ENCODE measurements at regions not wholly inside any gene's neighbourhood (a gene's known extent, or its start where the extent isn't known, plus 50 kb on each side); places are given as distances from the start of the nearest gene placed in this dataset.
A peak's percentile ranks its signal among the peaks of the same experiment; 100 is the strongest.

- H3K27me3 ChIP-seq (replicated peaks; ENCODE audit: control insufficient read depth, insufficient read depth, low read length, poor library complexity, severe bottlenecking): no peaks in the 10 kb centered on the region
- peaks cover 4% of the 10 kb centered on the region for H3K4me1 ChIP-seq (ENCODE audit: control insufficient read depth, insufficient read depth, low read length, poor library complexity, severe bottlenecking)
- H3K27ac ChIP-seq (ENCODE audit: insufficient read depth, low read length, poor library complexity, severe bottlenecking): no peak overlapping the region
- H3K36me3 ChIP-seq (ENCODE audit: control insufficient read depth, insufficient read depth, low read length): no peaks in the 10 kb centered on the region
- no peak overlapping the region for H3K4me3 ChIP-seq (ENCODE audit: insufficient read depth, low read depth, low read length, poor library complexity, severe bottlenecking)
- no peaks in the 10 kb centered on the region for H3K9me3 ChIP-seq (ENCODE audit: control insufficient read depth, low read length)
- DNase-seq: no peak
These were observed 165.2 kb downstream of the BTG1 start for GRCh38 chr12:91980389-91980821.

GRCh38 chr12:91978143-91978542 is 167.5 kb downstream of the BTG1 start:
- H3K9me3 ChIP-seq (ENCODE audit: control insufficient read depth, low read length): no peaks in the 10 kb centered on the region
- H3K4me1 ChIP-seq (ENCODE audit: control insufficient read depth, insufficient read depth, low read length, poor library complexity, severe bottlenecking): peaks cover 4% of the 10 kb centered on the region
- no peaks in the 10 kb centered on the region for H3K36me3 ChIP-seq (ENCODE audit: control insufficient read depth, insufficient read depth, low read length)
- no peak overlapping the region for H3K4me3 ChIP-seq (ENCODE audit: insufficient read depth, low read depth, low read length, poor library complexity, severe bottlenecking)
- peak; percentile 38 to 45 (median 39) for DNase-seq
- peak overlapping the region; percentile 46 for H3K27ac ChIP-seq (ENCODE audit: insufficient read depth, low read length, poor library complexity, severe bottlenecking)
- H3K27me3 ChIP-seq (replicated peaks; ENCODE audit: control insufficient read depth, insufficient read depth, low read length, poor library complexity, severe bottlenecking): no peaks in the 10 kb centered on the region

GRCh38 chr12:91975891-91976290 is 169.8 kb downstream of the BTG1 start:
- Histone ChIP-seq H3K27ac (ENCODE audit: insufficient read depth, low read length, poor library complexity, severe bottlenecking) (no peak overlapping the region), H3K4me3 (ENCODE audit: insufficient read depth, low read depth, low read length, poor library complexity, severe bottlenecking) (no peak overlapping the region), H3K27me3 (replicated peaks; ENCODE audit: control insufficient read depth, insufficient read depth, low read length, poor library complexity, severe bottlenecking) (no peaks in the 10 kb centered on the region), H3K4me1 (ENCODE audit: control insufficient read depth, insufficient read depth, low read length, poor library complexity, severe bottlenecking) (peaks cover 4% of the 10 kb centered on the region), H3K9me3 (ENCODE audit: control insufficient read depth, low read length) (no peaks in the 10 kb centered on the region), H3K36me3 (ENCODE audit: control insufficient read depth, insufficient read depth, low read length) (no peaks in the 10 kb centered on the region)
- no peak for DNase-seq

GRCh38 chr12:91974541-91975085 is 171.0 kb downstream of the BTG1 start:
- DNase-seq: no peak
- no peak overlapping the region for H3K4me3 ChIP-seq (ENCODE audit: insufficient read depth, low read depth, low read length, poor library complexity, severe bottlenecking)
- H3K4me1 ChIP-seq (ENCODE audit: control insufficient read depth, insufficient read depth, low read length, poor library complexity, severe bottlenecking): peaks cover 4% of the 10 kb centered on the region
- no peaks in the 10 kb centered on the region for H3K9me3 ChIP-seq (ENCODE audit: control insufficient read depth, low read length)
- no peak overlapping the region for H3K27ac ChIP-seq (ENCODE audit: insufficient read depth, low read length, poor library complexity, severe bottlenecking)
- H3K27me3 ChIP-seq (replicated peaks; ENCODE audit: control insufficient read depth, insufficient read depth, low read length, poor library complexity, severe bottlenecking): no peaks in the 10 kb centered on the region
- H3K36me3 ChIP-seq (ENCODE audit: control insufficient read depth, insufficient read depth, low read length): no peaks in the 10 kb centered on the region

- H3K36me3 ChIP-seq (ENCODE audit: control insufficient read depth, insufficient read depth, low read length): no peaks in the 10 kb centered on the region
- H3K4me1 ChIP-seq (ENCODE audit: control insufficient read depth, insufficient read depth, low read length, poor library complexity, severe bottlenecking): peaks cover 4% of the 10 kb centered on the region
- no peak overlapping the region for H3K27ac ChIP-seq (ENCODE audit: insufficient read depth, low read length, poor library complexity, severe bottlenecking)
- no peaks in the 10 kb centered on the region for H3K9me3 ChIP-seq (ENCODE audit: control insufficient read depth, low read length)
- DNase-seq: no peak
- H3K27me3 ChIP-seq (replicated peaks; ENCODE audit: control insufficient read depth, insufficient read depth, low read length, poor library complexity, severe bottlenecking): no peaks in the 10 kb centered on the region
- H3K4me3 ChIP-seq (ENCODE audit: insufficient read depth, low read depth, low read length, poor library complexity, severe bottlenecking): no peak overlapping the region
These were observed 171.8 kb downstream of the BTG1 start for GRCh38 chr12:91973813-91974212.

GRCh38 chr12:91972896-91973295 is 172.8 kb downstream of the BTG1 start:
- Histone ChIP-seq H3K4me3 (ENCODE audit: insufficient read depth, low read depth, low read length, poor library complexity, severe bottlenecking) (no peak overlapping the region), H3K27ac (ENCODE audit: insufficient read depth, low read length, poor library complexity, severe bottlenecking) (no peak overlapping the region), H3K36me3 (ENCODE audit: control insufficient read depth, insufficient read depth, low read length) (no peaks in the 10 kb centered on the region), H3K27me3 (replicated peaks; ENCODE audit: control insufficient read depth, insufficient read depth, low read length, poor library complexity, severe bottlenecking) (no peaks in the 10 kb centered on the region), H3K9me3 (ENCODE audit: control insufficient read depth, low read length) (no peaks in the 10 kb centered on the region), H3K4me1 (ENCODE audit: control insufficient read depth, insufficient read depth, low read length, poor library complexity, severe bottlenecking) (peaks cover 4% of the 10 kb centered on the region)
- DNase-seq: no peak

- H3K4me1 ChIP-seq (ENCODE audit: control insufficient read depth, insufficient read depth, low read length, poor library complexity, severe bottlenecking): no peaks in the 10 kb centered on the region
- H3K9me3 ChIP-seq (ENCODE audit: control insufficient read depth, low read length): no peaks in the 10 kb centered on the region
- no peak overlapping the region for H3K27ac ChIP-seq (ENCODE audit: insufficient read depth, low read length, poor library complexity, severe bottlenecking)
- H3K27me3 ChIP-seq (replicated peaks; ENCODE audit: control insufficient read depth, insufficient read depth, low read length, poor library complexity, severe bottlenecking): no peaks in the 10 kb centered on the region
- no peak overlapping the region for H3K4me3 ChIP-seq (ENCODE audit: insufficient read depth, low read depth, low read length, poor library complexity, severe bottlenecking)
- DNase-seq: no peak
- no peaks in the 10 kb centered on the region for H3K36me3 ChIP-seq (ENCODE audit: control insufficient read depth, insufficient read depth, low read length)
These were observed 176.9 kb downstream of the BTG1 start for GRCh38 chr12:91968777-91969171.

GRCh38 chr12:91968076-91968776 is 177.4 kb downstream of the BTG1 start:
- Histone ChIP-seq H3K9me3 (ENCODE audit: control insufficient read depth, low read length) (no peaks in the 10 kb centered on the region), H3K27me3 (replicated peaks; ENCODE audit: control insufficient read depth, insufficient read depth, low read length, poor library complexity, severe bottlenecking) (no peaks in the 10 kb centered on the region), H3K4me1 (ENCODE audit: control insufficient read depth, insufficient read depth, low read length, poor library complexity, severe bottlenecking) (no peaks in the 10 kb centered on the region), H3K36me3 (ENCODE audit: control insufficient read depth, insufficient read depth, low read length) (no peaks in the 10 kb centered on the region), H3K27ac (ENCODE audit: insufficient read depth, low read length, poor library complexity, severe bottlenecking) (no peak overlapping the region), H3K4me3 (ENCODE audit: insufficient read depth, low read depth, low read length, poor library complexity, severe bottlenecking) (no peak overlapping the region)
- DNase-seq: no peak

- no peak overlapping the region for H3K4me3 ChIP-seq (ENCODE audit: insufficient read depth, low read depth, low read length, poor library complexity, severe bottlenecking)
- no peaks in the 10 kb centered on the region for H3K4me1 ChIP-seq (ENCODE audit: control insufficient read depth, insufficient read depth, low read length, poor library complexity, severe bottlenecking)
- no peaks in the 10 kb centered on the region for H3K36me3 ChIP-seq (ENCODE audit: control insufficient read depth, insufficient read depth, low read length)
- no peak overlapping the region for H3K27ac ChIP-seq (ENCODE audit: insufficient read depth, low read length, poor library complexity, severe bottlenecking)
- H3K27me3 ChIP-seq (replicated peaks; ENCODE audit: control insufficient read depth, insufficient read depth, low read length, poor library complexity, severe bottlenecking): no peaks in the 10 kb centered on the region
- no peak for DNase-seq
- H3K9me3 ChIP-seq (ENCODE audit: control insufficient read depth, low read length): no peaks in the 10 kb centered on the region
These were observed 178.1 kb downstream of the BTG1 start for GRCh38 chr12:91967590-91967989.

- H3K4me1 ChIP-seq (ENCODE audit: control insufficient read depth, insufficient read depth, low read length, poor library complexity, severe bottlenecking): no peaks in the 10 kb centered on the region
- no peaks in the 10 kb centered on the region for H3K36me3 ChIP-seq (ENCODE audit: control insufficient read depth, insufficient read depth, low read length)
- no peak overlapping the region for H3K4me3 ChIP-seq (ENCODE audit: insufficient read depth, low read depth, low read length, poor library complexity, severe bottlenecking)
- no peak for DNase-seq
- no peak overlapping the region for H3K27ac ChIP-seq (ENCODE audit: insufficient read depth, low read length, poor library complexity, severe bottlenecking)
- H3K9me3 ChIP-seq (ENCODE audit: control insufficient read depth, low read length): no peaks in the 10 kb centered on the region
- no peaks in the 10 kb centered on the region for H3K27me3 ChIP-seq (replicated peaks; ENCODE audit: control insufficient read depth, insufficient read depth, low read length, poor library complexity, severe bottlenecking)
These were observed 179.9 kb downstream of the BTG1 start for GRCh38 chr12:91965781-91966180.
